ENCODE measurements at regions not wholly inside any gene's neighbourhood (a gene's known extent, or its start where the extent isn't known, plus 50 kb on each side); places are given as distances from the start of the nearest gene placed in this dataset.

DNA sequence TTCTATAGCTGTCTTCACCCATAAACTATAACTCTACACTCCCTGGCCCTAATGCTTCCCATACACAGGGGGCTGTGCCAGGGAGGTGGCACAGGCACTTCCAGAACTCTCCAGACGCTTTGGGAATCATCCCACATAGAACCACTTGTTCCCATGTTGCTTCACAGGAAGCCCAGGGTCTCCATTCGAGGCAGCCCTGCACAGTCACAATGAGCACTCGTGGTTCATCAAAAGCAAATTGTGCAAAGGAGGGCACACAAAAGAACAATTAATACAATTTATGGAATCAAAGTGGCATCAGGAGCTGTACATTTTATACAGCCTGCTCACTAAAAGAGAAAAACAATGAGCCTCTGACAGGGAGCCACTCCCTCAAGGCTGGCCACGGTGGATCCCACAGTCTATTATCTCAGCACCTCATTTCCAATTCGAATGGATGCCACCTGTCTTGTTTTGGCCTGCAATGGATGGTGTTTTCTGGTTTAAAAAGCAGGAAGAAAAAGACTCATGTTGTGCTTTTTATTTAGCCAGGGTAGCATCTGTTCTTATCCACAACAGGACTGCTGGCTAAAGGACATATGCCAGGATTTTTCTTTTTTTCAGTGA lies 354.8 kb downstream of the ENC1 start:
- Histone ChIP-seq H3K27ac (no peak overlapping the region), H3K4me2 (ENCODE audit: low read length) (no peak overlapping the region), H3K4me3 (ENCODE audit: low read depth, low read length) (no peak overlapping the region), H3K36me3 (ENCODE audit: control insufficient read depth, insufficient read depth, low read length) (no peaks in the 10 kb centered on the region), H3K27me3 (ENCODE audit: control insufficient read depth, insufficient read depth, low read length) (no peaks in the 10 kb centered on the region), H3K4me1 (peaks cover 3% of the 10 kb centered on the region), H3K9me3 (ENCODE audit: control insufficient read depth, low read length) (no peaks in the 10 kb centered on the region), H3K79me2 (no peaks in the 10 kb centered on the region), H3K9ac (no peak overlapping the region), H2AFZ (no peak overlapping the region)
- TF ChIP-seq, protein P1, sequence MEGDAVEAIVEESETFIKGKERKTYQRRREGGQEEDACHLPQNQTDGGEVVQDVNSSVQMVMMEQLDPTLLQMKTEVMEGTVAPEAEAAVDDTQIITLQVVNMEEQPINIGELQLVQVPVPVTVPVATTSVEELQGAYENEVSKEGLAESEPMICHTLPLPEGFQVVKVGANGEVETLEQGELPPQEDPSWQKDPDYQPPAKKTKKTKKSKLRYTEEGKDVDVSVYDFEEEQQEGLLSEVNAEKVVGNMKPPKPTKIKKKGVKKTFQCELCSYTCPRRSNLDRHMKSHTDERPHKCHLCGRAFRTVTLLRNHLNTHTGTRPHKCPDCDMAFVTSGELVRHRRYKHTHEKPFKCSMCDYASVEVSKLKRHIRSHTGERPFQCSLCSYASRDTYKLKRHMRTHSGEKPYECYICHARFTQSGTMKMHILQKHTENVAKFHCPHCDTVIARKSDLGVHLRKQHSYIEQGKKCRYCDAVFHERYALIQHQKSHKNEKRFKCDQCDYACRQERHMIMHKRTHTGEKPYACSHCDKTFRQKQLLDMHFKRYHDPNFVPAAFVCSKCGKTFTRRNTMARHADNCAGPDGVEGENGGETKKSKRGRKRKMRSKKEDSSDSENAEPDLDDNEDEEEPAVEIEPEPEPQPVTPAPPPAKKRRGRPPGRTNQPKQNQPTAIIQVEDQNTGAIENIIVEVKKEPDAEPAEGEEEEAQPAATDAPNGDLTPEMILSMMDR (IDR thresholded peaks at IDR 0.05): no peak

DNA sequence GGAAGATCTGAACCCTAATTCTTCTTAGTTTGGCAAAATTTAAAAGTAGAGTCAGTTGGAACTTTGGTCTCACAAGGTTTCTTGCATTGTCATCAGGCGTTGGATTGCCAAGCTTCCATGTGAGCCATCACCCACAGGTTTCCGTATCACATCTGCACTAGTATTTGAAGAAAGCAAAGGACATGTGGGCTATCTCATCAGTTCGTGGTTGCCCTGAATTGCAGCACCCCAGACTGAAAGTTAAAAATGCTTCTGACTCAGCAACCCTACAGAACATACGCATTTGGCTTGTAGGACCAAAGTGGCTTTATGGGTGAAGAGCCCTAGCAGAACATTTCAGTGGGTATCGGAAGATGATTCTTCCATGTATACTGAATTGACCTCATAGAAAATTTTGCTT lies 358.0 kb downstream of the ENC1 start:
- TF ChIP-seq, protein P1 (IDR thresholded peaks at IDR 0.05): no peak
- Histone ChIP-seq H3K4me2 (ENCODE audit: low read length) (no peak overlapping the region), H3K27me3 (ENCODE audit: control insufficient read depth, insufficient read depth, low read length) (no peaks in the 10 kb centered on the region), H3K27ac (no peak overlapping the region), H3K79me2 (no peaks in the 10 kb centered on the region), H3K4me1 (no peaks in the 10 kb centered on the region), H3K4me3 (ENCODE audit: low read depth, low read length) (no peak overlapping the region), H2AFZ (no peak overlapping the region), H3K9ac (no peak overlapping the region), H3K9me3 (ENCODE audit: control insufficient read depth, low read length) (no peaks in the 10 kb centered on the region), H3K36me3 (ENCODE audit: control insufficient read depth, insufficient read depth, low read length) (no peaks in the 10 kb centered on the region)

DNA sequence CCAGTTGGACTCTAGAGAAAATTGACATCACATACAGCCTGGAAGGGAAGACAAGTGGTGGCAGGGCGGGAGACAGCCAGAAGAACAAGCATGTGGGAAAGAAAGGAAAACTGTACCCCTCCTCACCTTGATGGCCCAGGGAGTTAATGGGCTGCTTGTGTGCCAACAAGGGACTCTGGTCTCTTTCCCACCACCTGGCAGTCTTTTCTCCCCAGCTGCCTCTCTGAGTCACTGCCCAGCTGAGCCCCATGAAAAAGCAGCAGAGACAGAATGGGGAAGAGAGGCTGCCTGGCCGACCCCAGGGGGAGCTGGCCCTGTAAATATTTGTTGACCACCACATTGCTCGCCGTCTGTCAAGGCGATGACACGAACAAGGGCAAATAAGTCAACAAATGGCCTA lies 359.4 kb downstream of the ENC1 start:
- no peaks in the 10 kb centered on the region for H3K79me2 ChIP-seq
- H3K4me3 ChIP-seq (ENCODE audit: low read depth, low read length): no peak overlapping the region
- no peak overlapping the region for H3K27ac ChIP-seq
- no peak overlapping the region for H2AFZ ChIP-seq
- H3K9ac ChIP-seq: no peak overlapping the region
- H3K4me1 ChIP-seq: no peaks in the 10 kb centered on the region
- H3K36me3 ChIP-seq (ENCODE audit: control insufficient read depth, insufficient read depth, low read length): no peaks in the 10 kb centered on the region
- H3K4me2 ChIP-seq (ENCODE audit: low read length): no peak overlapping the region
- TF ChIP-seq, protein P1 (IDR thresholded peaks at IDR 0.05): no peak
- no peaks in the 10 kb centered on the region for H3K9me3 ChIP-seq (ENCODE audit: control insufficient read depth, low read length)
- H3K27me3 ChIP-seq (ENCODE audit: control insufficient read depth, insufficient read depth, low read length): no peaks in the 10 kb centered on the region

DNA sequence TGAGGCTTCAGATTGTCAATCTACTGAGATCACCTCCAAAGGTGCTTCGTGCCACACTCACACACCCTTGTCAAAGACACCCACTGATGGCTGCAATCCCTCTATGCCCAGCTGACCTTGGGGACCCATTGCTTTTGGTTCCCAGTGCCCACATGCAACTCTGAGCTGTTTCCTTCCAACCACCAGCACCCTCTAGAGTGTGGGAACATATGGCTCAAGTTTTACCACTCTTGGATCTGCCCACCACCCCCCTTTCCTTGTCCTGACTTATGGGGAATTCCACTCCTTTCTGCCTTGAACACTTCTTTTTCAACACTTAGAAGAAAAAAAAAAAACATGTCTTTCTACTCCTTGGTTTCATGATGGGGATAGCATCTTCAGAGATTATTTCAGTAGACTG lies 360.2 kb downstream of the ENC1 start:
- no peak overlapping the region for H3K4me2 ChIP-seq (ENCODE audit: low read length)
- no peaks in the 10 kb centered on the region for H3K36me3 ChIP-seq (ENCODE audit: control insufficient read depth, insufficient read depth, low read length)
- H3K4me3 ChIP-seq (ENCODE audit: low read depth, low read length): no peak overlapping the region
- H3K79me2 ChIP-seq: no peaks in the 10 kb centered on the region
- TF ChIP-seq, protein P1 (IDR thresholded peaks at IDR 0.05): no peak
- H3K27me3 ChIP-seq (ENCODE audit: control insufficient read depth, insufficient read depth, low read length): no peaks in the 10 kb centered on the region
- no peak overlapping the region for H2AFZ ChIP-seq
- H3K4me1 ChIP-seq: no peaks in the 10 kb centered on the region
- no peak overlapping the region for H3K9ac ChIP-seq
- no peak overlapping the region for H3K27ac ChIP-seq
- no peaks in the 10 kb centered on the region for H3K9me3 ChIP-seq (ENCODE audit: control insufficient read depth, low read length)

DNA sequence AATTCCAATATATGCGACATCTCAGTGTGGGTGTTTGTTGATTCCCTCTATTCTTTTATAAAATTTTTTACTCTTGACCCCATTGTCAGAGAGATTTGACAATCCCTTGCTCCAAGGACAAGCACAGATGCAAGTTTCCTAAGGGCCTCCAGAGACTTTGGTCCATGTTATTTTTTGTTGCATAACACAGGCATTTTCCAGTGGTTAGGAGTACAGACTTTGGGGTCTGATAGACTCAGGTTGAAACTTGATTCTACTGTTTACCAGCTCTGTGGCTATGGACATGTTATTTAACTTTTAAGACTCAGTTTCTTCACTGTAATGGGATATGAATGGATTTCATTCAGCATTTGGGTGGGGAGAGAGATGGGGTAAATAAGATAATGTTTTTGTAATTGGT lies 361.3 kb downstream of the ENC1 start:
- H3K27ac ChIP-seq: no peak overlapping the region
- H2AFZ ChIP-seq: no peak overlapping the region
- H3K36me3 ChIP-seq (ENCODE audit: control insufficient read depth, insufficient read depth, low read length): no peaks in the 10 kb centered on the region
- no peak overlapping the region for H3K4me3 ChIP-seq (ENCODE audit: low read depth, low read length)
- H3K4me2 ChIP-seq (ENCODE audit: low read length): no peak overlapping the region
- TF ChIP-seq, protein P1 (IDR thresholded peaks at IDR 0.05): no peak
- no peaks in the 10 kb centered on the region for H3K4me1 ChIP-seq
- no peaks in the 10 kb centered on the region for H3K27me3 ChIP-seq (ENCODE audit: control insufficient read depth, insufficient read depth, low read length)
- H3K9ac ChIP-seq: no peak overlapping the region
- no peaks in the 10 kb centered on the region for H3K79me2 ChIP-seq
- no peaks in the 10 kb centered on the region for H3K9me3 ChIP-seq (ENCODE audit: control insufficient read depth, low read length)

All from parathyroid adenoma (tissue), 2 donors.